ENCODE measurements at regions not wholly inside any gene's neighbourhood (a gene's known extent, or its start where the extent isn't known, plus 50 kb on each side); places are given as distances from the start of the nearest gene placed in this dataset.

DNA sequence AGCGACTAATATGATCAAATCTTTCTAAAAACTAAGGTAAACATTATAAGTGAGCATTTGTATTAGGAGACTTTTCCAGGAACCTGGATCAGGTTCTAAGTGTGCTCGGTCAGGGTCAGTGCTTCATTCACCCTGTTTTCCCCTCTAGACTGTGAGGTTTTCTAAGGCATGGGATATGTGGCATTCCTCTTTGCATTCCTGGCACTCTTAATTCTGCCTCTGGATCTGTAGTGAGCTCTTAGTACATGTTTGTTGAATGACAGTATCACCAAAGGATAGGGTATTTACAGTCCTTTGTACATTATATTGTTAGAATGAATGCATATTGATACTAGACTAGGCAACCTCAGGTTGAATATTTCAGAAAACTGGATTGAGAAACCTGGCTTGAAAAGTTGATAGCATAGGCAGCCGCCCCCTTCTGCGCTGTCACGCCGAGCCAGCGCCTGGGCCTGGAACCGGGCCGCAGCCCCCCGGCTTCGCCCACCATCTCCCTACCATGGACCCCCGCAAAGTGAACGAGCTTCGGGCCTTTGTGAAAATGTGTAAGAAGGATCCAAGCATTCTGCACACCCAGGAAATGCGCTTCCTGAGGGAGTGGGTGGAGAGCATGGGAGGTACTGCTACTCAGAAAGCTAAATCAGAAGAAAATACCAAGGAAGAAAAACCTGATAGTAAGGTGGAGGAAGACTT is 156.5 kb downstream of the KCNRG start:
- TF ChIP-seq, protein P1, sequence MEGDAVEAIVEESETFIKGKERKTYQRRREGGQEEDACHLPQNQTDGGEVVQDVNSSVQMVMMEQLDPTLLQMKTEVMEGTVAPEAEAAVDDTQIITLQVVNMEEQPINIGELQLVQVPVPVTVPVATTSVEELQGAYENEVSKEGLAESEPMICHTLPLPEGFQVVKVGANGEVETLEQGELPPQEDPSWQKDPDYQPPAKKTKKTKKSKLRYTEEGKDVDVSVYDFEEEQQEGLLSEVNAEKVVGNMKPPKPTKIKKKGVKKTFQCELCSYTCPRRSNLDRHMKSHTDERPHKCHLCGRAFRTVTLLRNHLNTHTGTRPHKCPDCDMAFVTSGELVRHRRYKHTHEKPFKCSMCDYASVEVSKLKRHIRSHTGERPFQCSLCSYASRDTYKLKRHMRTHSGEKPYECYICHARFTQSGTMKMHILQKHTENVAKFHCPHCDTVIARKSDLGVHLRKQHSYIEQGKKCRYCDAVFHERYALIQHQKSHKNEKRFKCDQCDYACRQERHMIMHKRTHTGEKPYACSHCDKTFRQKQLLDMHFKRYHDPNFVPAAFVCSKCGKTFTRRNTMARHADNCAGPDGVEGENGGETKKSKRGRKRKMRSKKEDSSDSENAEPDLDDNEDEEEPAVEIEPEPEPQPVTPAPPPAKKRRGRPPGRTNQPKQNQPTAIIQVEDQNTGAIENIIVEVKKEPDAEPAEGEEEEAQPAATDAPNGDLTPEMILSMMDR (conservative IDR thresholded peaks at IDR 0.05; ENCODE audit: low read depth, low read length), result no peak
- no peak for TF ChIP-seq EZH2 (IDR thresholded peaks at IDR 0.05; ENCODE audit: borderline replicate concordance, low read depth, low read length, poor library complexity, severe bottlenecking)
